ENCODE measurements at regions not wholly inside any gene's neighbourhood (a gene's known extent, or its start where the extent isn't known, plus 50 kb on each side); places are given as distances from the start of the nearest gene placed in this dataset.

DNA sequence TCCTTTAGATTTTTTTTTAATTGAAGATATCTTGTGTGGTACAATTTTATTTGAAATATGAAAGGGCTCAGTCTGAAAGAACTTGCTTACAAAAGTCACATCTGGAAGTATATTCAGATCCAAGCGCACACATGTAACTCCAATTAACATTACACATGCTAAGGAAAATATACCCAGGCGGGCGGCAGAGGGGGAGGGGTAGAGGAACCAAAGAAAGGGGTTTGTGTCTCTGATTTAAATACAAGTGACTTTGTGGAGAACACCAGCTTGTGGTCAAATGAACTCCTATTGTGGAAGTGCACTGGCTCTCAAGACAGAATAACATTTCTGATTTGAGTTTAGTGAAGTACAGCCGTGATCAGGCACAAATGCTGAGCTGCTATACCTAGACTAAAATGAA, 280.2 kb upstream of the SOX11 start:
- FAIRE-seq (no peak), DNase-seq (ENCODE audit: insufficient read length, low spot score) (no peak)

DNA sequence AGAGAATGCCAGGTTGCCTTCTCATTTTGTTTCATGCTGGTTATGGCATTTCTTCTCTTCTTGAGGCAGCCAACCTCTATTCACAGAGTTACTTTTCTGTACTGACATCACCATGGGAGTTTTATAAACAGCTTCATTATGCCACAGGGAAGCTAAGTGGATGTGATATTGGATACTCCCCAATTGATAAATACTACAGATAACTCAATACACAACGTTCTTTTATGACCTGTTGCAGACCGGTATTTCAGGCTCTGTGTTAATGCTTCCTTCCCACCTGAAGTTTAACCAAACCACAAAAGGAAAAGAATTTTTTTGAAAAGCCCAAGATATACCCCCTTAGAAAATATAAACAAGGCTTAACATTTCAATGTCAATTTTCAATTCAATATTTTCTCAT, 258.3 kb upstream of the SOX11 start:
- no peak for DNase-seq (ENCODE audit: insufficient read length, low spot score)
- no peak for FAIRE-seq

DNA sequence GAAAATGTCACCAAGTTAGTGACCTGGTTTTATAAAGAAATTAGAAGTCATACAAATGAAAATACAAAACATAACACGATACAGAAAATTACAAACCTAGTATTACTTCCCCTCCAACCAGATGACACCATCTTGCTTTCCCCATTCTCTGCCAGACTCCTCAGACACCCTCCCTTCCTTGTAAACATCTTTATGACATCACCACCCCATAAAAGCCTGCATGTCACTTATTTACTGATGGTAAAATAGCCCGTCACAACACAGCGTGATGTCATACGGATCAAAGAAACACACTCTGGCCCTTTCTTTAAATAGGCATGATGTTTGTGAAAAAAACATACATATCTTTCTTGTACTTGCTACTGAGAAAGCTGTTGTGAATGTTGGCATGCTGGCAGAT, 254.8 kb upstream of the SOX11 start:
- FAIRE-seq (no peak), DNase-seq (ENCODE audit: insufficient read length, low spot score) (no peak)

DNA sequence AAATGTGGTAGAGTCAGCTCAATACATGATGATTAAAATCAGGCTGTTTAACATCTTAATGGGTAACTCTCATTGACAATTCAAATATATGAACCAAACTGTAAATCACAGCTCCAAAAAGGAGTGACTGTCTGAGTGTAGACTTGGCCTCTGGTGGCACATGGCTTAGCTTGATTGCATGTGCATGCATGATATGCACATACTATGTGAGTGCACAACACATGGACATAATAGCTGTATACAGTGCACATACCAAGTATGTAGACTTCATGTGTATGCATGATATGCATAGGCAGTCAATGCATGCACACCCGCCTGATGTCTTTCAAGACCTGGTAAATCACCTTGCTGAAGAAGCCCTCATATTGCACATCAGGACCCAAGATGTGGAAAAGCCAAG, 252.0 kb upstream of the SOX11 start:
- DNase-seq (ENCODE audit: insufficient read length, low spot score) = no peak
- FAIRE-seq = no peak

DNA sequence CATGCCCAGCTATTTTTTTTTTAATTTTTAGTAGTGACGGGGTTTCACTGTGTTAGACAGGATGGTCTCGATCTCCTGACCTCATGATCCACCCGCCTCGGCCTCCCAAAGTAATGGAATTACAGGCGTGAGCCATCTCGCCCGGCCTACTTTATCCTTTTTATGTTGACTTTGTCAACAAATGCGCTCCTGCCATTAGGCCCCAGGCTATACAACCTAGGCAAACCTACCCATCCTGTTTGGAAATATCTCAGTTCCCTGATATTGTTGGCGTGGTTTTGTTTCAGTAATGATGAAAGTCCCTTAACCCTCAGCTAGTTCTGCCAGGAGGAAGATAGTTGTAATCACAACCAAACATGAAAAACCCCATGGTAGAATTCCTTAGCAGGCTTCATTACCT, 249.4 kb upstream of the SOX11 start:
- FAIRE-seq = no peak
- DNase-seq (ENCODE audit: insufficient read length, low spot score) = no peak

DNA sequence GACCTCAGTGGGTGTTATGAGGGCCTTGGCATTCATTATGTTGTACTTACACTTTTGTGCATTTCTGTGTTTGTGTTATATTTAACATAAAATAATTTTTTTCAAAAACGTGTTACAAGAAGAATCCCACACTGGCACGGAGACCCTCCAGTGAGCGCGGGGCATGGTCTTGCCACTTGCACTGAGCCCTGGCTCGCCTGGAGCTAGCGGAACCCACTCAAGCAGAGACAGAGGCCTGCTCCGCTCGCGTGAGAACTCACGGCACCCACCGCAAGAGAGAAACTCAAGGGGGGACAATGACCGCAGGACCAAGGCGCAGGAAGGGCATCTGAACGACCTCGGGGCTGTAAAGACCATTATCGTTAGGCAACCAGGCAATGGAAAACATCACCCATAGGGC, 248.0 kb upstream of the SOX11 start:
- FAIRE-seq = no peak
- DNase-seq (ENCODE audit: insufficient read length, low spot score) = no peak

DNA sequence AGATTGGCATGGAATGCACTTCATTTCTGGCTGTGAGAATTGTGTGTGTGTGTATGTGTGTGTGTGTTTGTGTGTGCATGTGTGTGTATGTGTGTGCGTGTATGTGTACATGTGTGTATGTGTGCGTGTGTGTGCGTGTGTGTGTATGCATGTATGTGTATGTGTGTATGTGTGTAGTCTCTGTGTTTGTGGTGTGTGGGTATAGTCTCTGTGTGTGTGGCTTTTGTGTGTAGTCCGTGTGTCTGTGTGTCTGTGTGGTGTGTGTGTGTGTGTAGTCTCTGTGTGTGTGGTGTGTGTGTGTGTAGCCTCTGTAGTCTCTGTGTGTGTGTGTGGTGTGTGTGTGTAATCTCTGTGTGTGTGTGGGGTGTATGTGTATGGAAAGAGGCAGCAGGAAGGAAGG, 247.3 kb upstream of the SOX11 start:
- FAIRE-seq (peak; percentile 96), DNase-seq (ENCODE audit: insufficient read length, low spot score) (no peak)

DNA sequence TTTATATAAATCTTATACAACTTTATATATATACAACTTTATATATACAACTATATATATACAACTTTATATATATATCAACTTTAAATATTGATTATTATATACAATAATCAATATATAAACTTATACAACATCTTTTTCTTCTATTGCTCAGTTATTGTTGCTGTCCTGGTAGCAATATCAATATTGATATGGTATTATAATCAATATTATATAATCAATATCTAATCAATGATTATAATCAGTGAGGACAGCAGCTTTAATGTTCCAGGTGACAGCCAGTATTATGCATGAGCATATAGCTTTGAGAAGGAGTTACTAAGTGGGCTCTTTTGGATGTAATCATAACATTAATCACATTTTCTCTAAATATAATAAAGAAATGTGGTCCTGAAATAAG, 242.3 kb upstream of the SOX11 start:
- no peak for FAIRE-seq
- no peak for DNase-seq (ENCODE audit: insufficient read length, low spot score)

DNA sequence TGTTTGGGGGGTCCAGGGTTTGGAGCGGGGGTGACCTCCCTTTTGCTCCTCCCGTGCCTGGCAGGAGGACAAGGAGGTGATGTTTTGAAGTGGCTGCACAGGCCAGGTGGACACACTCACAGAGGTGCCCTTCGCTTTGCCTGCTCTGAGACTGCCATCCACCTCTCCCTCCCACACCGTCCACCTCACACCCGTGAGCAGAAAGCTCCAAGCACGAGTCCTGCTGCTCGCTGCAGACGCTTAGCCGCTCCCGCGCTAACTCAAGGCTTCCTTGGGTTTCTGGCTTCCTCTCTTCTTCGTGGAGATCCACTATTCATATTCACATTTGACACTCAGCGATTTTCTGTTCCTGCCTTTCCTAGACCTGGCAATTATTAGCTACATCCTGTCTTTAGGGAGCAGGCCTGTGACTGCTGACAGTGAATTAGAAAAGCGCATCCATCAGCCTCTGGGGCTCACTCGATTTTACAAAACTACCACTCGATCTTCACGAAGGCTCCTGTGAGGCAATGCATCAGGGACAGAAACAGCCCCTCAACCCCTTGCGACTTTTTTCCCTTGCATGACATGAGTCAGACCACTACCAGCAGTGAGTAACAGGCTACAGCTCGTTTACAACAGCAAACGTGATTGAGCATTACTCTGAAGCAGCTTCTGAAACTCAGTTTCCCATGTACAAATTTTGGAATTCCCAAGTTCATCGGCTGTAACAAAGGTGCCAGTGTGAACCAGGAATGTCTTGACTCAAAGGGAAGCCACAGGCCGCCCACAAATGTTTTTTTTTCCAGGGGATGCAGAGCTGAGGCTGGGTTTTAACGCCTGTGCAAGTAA, 238.7 kb upstream of the SOX11 start:
- DNase-seq (ENCODE audit: insufficient read length, low spot score) (no peak), FAIRE-seq (no peak)

DNA sequence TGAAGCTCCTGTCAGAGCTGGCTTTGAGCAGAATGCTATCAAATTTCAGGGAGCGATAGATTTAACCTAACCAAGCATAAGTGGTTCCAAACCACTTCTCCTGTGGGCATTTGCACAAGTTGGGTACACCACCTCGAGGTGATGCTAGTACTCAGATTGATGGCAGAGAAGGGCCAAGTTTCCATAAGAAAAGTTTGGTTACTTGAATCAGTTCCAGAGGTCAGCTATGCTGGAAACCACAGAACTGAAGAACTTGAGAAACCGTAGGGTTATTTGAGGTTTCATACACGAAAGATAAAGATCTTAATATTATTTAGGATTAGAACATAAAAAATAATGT, 238.2 kb upstream of the SOX11 start:
- no peak for FAIRE-seq
- no peak for DNase-seq (ENCODE audit: insufficient read length, low spot score)

DNA sequence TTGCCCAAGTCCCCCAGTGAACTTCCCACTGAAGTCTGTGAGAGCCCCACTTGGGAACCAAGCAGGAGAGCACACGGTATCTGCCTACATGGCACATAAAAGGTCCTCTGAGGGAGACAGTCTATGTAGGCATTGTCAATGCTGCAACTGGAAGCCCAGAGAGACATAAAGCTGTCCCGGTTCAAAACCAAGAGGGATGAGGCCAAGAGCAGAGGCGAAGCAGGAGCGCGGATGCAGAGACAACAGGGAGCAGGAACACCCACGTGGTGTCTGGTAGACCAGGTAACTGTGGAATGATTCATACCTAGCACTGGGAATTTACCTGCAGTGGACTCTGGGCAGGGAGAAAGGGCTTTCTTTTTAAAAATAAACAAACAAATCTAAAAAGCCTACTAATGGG, 233.1 kb upstream of the SOX11 start:
- no peak for FAIRE-seq
- no peak for DNase-seq (ENCODE audit: insufficient read length, low spot score)

DNA sequence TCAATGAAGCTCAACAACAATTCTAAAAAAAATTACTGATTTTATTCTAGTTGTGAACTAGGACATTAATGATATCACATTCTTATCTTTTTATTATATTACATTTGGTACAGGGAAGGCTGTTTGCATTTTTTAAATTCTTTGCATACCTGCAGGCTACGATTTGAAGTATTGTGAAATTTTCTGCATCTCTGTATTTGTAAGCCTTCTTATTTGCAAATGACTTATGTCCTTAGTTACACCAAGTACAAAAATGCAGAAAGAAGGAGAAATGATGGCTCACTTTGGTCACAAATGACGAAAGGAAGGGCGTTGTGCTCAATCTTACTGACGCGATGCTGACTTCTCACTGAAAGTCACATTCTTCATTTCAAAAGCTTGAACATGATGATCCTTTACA, 227.5 kb upstream of the SOX11 start:
- DNase-seq (ENCODE audit: insufficient read length, low spot score) (no peak), FAIRE-seq (no peak)

DNA sequence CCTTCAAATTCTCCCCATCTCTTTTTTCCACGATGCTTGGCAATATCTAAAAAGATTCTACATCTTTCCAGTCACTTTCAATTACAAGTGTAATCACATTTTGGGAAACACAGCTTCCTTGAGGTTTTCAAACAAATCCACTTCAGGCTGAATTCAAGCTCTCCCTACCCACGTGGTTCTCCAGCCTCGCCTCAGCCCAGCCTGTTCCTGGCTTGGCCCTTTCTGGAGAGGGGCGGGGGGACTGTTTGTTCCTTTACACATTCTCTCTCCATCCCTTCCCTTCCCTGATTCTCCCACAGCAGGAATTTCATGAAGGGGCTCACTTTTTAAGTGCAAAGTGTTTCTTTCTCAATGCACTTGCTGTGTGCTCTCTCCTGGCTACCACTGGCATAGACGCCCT, 226.3 kb upstream of the SOX11 start:
- DNase-seq (ENCODE audit: insufficient read length, low spot score) = no peak
- FAIRE-seq = no peak

DNA sequence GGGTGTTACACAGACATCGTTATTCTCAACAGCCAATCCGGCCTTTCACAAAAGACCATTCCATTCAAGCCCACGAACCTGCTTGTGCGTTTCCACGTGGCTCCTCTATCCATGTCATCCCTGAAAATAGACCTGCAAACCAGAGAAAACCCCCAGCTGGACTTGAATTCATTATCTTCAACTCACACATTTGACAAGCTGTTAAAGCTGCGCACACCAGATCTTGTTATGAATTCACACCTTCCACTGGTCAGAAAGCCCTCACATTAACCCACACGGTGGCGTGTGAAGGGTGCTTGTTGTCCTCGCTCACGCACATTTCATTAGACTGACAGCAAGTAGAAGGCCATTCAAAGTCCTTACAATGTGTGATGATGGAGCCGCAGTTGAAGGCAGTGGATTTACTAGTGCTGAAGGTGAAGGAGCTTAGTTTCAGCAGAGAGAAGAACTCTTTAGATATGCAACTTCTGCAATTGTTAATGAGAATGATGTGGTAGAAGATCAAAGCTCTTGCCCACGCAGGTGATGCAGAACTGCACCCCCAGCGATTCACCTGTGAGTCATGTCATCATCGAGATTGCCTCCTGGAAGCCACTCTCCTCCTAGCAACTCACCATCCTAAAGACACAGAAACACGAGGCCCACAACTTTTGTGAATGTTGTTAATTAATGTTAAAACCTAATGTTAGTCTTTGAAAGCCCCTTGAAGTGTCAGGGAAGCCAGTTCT, 224.8 kb upstream of the SOX11 start:
- FAIRE-seq = no peak
- no peak for DNase-seq (ENCODE audit: insufficient read length, low spot score)

DNA sequence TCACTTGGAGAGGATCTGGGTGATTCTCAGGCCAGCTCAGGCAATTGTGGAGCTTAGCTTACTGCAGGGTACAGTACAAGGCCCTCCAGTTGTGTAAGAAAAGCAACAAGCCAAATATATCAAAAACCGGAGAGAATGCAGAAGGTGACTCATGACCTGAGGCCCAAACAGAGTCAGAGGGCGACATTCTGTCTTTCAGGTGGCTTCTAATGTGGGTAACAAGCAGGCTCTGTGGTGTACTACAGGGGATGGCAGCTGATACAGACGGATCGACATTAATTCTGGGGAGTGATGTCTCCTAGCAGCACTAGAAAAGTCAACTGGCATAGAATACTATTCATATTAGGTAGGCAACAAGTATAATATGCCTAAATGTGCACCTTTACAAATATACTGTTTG, 219.5 kb upstream of the SOX11 start:
- no peak for DNase-seq (ENCODE audit: insufficient read length, low spot score)

DNA sequence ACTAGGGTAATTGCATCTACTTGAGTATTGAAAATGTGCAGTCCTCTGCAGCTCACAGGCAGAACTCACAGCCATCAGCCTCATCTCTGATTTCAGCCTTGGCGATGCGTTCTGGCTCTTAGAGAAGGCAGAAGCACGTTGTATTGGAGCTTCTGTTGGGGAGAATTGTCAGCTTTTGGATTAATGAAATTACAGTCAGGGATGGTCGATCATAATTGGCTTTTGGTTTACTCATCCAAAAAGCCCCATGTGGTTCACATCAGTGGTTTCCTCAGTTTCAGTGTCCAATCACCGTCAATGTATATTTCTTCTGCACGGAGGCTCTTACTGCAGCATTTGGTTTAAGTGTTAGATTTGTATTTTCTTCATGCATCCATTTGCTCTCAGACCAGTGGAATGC, 218.5 kb upstream of the SOX11 start:
- DNase-seq (ENCODE audit: insufficient read length, low spot score) = no peak
- no peak for FAIRE-seq

More for the DNA sequence above, 219.5 kb upstream of the SOX11 start:
- no peak for FAIRE-seq

DNA sequence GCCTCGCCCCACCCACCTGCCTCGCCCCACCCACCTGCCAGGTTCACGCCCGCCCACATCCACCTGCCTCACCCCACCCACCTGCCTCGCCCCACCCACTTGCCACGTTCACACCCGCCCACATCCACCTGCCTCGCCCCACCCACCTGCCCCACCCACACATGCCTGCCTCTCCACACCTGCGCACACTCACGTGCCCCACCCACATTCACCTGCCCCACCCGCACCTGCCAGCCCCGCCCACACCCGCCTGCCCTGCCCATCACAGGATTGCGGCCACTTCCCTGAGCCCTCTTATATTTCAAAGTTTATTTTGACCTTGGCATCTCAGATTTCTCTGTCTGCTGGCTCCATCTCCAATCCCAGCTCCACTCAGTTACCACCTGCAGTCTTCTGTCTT, 217.5 kb upstream of the SOX11 start:
- DNase-seq (ENCODE audit: insufficient read length, low spot score) = no peak
- no peak for FAIRE-seq

DNA sequence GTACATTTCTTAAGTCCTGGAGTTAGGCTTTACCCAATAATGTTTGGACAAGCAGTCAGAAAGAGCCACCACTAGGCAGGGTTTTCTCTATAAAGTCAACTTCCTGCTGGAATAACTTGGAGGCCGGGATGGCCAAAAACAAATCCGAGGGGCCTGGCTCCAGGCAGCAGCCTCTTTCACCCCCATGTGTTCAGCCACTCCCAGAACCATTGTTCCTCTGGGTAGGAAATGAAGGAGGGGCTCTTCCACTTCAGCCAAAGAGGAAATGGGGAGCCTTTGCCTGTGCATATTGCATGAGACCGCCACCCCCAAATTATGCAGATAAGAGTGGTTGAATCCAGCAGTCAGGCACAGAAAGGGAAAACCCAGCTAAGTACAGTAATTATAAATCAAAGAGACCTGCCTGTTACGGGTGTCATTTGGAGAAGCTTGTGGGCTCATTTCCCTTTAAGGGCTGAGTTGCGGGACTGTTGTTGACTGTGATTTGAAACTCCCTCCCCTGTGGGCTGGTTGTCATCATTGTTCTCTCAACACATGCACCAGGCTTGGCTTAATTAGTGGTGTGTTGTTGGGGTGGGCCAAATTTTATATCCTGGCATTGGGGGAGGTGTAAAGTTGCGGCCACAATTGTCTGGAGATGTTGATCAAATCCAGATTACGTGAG, 212.8 kb upstream of the SOX11 start:
- DNase-seq (ENCODE audit: insufficient read length, low spot score) = no peak
- no peak for FAIRE-seq

DNA sequence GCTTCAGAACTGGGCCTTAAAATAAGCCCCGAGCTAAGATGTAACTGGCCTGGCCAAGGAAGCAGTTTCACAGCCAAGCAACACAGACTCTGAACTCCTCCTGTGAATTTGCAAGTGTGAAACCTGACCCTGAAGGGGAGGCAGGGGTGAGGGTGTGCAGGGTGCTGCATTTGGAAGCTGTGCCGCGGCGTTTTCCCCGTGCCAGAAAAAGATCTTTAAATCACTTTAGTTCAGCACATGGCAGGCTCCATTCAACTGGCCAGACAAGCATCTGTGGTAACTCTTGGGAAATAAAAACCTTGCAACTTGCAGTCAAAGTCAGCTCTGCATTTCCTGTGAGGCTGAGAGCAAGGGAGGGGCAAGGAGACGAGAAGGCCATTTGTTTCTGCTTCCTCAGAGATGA, 209.3 kb upstream of the SOX11 start:
- DNase-seq (ENCODE audit: insufficient read length, low spot score) (no peak), FAIRE-seq (no peak)

DNA sequence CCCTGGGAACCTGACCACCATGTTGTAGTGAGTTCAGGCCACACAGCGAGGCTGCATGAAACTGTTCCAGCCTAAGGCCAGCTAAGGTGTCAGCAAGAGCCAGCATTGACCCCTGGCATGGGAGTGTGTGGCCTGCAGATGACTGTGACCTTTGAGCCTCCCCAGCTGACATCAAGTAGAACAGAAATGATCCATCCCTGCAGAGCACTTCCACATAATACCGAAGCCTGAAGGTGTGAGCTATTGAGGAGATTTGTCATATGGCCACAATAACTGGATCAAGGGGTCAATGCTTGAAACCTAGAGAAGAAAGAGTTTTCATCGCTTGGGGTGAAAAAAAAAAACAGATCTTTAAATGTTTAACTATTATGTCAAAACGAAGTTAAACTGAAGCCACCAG, 207.3 kb upstream of the SOX11 start:
- no peak for FAIRE-seq
- no peak for DNase-seq (ENCODE audit: insufficient read length, low spot score)

DNA sequence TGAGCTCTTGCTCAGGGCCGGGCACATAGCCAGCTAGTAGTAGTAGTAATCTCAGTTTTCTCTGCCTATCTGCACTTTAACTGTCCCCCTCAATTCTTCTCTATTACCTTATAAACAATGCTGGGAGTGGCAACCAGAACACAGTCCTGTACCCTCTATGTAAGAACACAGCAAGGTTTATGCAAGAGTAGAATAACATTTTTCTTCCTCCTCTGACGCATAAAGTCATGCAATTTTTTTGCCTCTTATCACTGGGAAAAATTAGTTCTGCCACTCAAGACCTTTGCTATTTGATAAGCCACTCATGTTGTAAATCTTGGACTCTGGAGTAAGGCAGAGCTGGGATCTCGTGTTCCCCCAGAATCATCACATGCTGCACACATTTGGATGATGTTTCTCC, 200.7 kb upstream of the SOX11 start:
- FAIRE-seq (no peak), DNase-seq (ENCODE audit: insufficient read length, low spot score) (no peak)

DNA sequence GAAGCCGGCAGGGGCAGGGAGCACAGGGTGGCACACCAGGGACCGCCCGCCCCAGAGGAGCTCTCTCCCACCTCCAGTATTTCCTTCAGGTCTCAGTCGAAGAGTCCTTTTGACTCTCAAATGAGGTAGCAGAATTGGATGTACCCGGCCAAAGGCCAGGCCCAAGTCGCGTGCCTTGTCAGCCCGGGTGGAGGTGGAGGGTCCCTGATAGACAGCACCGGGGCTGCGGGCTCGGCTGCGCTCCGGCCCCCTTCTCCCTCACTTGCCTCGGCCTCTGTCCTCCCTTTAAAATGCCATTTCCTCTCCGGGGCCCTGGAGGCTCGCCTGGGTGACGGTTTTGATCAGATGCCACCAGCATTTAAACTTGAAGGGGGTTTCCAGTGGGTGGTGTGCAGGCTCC, 198.9 kb upstream of the SOX11 start:
- FAIRE-seq (no peak), DNase-seq (ENCODE audit: insufficient read length, low spot score) (no peak)
